Gastrocnemius medialis (tissue), 4 donors: ENCODE measurements at regions not wholly inside any gene's neighbourhood (a gene's known extent, or its start where the extent isn't known, plus 50 kb on each side); places are given as distances from the start of the nearest gene placed in this dataset.
A peak's percentile ranks its signal among the peaks of the same experiment; 100 is the strongest.

Experiments used
- ATAC-seq, 2 donors: fragments of 150-250 bp; one replicate each; pipeline ENCODE4 v1.9.1; 2016
- DNase-seq, 2 donors: peaks; one replicate each; pipeline ENCODE4 v3.0.0-alpha.2; 2019
- H3K27ac ChIP-seq, 4 donors: fragments of 200-600 bp; sonication (generic); 1 replicate in 1 of 4; 2 replicates in 3 of 4; pipeline ENCODE4 v1.5.1; 2016 to 2018; ENCODE audit warnings: mild to moderate bottlenecking in 2 of 4, moderate library complexity in 1 of 4
- H3K27me3 ChIP-seq, 3 donors: fragments of 200-600 bp; sonication (generic) in 2 of 3; 1 replicate in 1 of 3; 2 replicates in 2 of 3; pipeline versions ENCODE4 v1.5.1 to v1.6.0; 2016 to 2019; ENCODE audit warnings: mild to moderate bottlenecking in 1 of 3, moderate library complexity in 1 of 3
- H3K36me3 ChIP-seq, 2 donors: fragments of 200-600 bp; sonication (generic) in 1 of 2; one replicate each; pipeline ENCODE4 v1.5.1; 2017 to 2018
- H3K4me1 ChIP-seq, 2 donors: fragments of 200-600 bp; sonication (generic) in 1 of 2; one replicate each; pipeline ENCODE4 v1.5.1; 2016 to 2017; ENCODE audit warnings: mild to moderate bottlenecking in 2 of 2
- H3K4me3 ChIP-seq, 4 donors: fragments of 200-600 bp; sonication (generic) in 3 of 4; 1 replicate in 1 of 4; 2 replicates in 3 of 4; pipeline ENCODE4 v1.5.1; 2016 to 2019; ENCODE audit warnings: mild to moderate bottlenecking in 2 of 4
- H3K9me3 ChIP-seq, 3 donors: fragments of 200-600 bp; sonication (generic) in 2 of 3; 1 replicate in 1 of 3; 2 replicates in 2 of 3; pipeline ENCODE4 v1.5.1; 2016 to 2019
- POLR2A ChIP-seq, 2 donors: fragments of 450-650 bp; IDR thresholded peaks; one replicate each; pipeline ENCODE4 v1.6.1; 2017; ENCODE audit warnings: antibody characterized with exemption in 2 of 2, mild to moderate bottlenecking in 2 of 2, moderate library complexity in 2 of 2
- in situ Hi-C, 4 donors: fragments of 200-750 bp; cut with MboI; loops; one replicate each; pipeline versions ENCODE4 v1.15.0 to v1.8.0; 2017; ENCODE audit warnings: low sequenced_read_pairs in 4 of 4
- intact Hi-C: fragments of 100-400 bp; cut with DNase I; formaldehyde crosslinking; loops from one replicate; pipeline ENCODE4 v1.15.1; 2023; ENCODE audit warnings: low total_unique reads
- TF ChIP-seq, protein P1 (sequence below), 5 experiments: fragments of 450-650 bp in 3 of 5; fragments of 200-600 bp in 2 of 5; sonication (generic) in 2 of 5; IDR thresholded peaks in 4 of 5; conservative IDR thresholded peaks in 1 of 5; 1 replicate in 4 of 5; 2 replicates in 1 of 5; pipeline ENCODE4 v1.5.1; 2016 to 2019; ENCODE audit warnings: antibody characterized with exemption in 5 of 5, mild to moderate bottlenecking in 3 of 5, moderate library complexity in 3 of 5

GRCh38 chr14:45526715-45527549 is 273.9 kb upstream of the MIS18BP1 start:
- Histone ChIP-seq H3K4me1 (no peaks in the 10 kb centered on the region), H3K4me3 (no peak overlapping the region), H3K36me3 (no peaks in the 10 kb centered on the region), H3K27me3 (no peaks in the 10 kb centered on the region), H3K9me3 (no peaks in the 10 kb centered on the region), H3K27ac (no peak overlapping the region)
- intact Hi-C loops (no loop called here), in situ Hi-C loops (no loop called here)
- ATAC-seq, result peak; percentile 86 to 89
- peak in 1 of 2 donors; percentile 4 for DNase-seq
- TF ChIP-seq, protein P1, sequence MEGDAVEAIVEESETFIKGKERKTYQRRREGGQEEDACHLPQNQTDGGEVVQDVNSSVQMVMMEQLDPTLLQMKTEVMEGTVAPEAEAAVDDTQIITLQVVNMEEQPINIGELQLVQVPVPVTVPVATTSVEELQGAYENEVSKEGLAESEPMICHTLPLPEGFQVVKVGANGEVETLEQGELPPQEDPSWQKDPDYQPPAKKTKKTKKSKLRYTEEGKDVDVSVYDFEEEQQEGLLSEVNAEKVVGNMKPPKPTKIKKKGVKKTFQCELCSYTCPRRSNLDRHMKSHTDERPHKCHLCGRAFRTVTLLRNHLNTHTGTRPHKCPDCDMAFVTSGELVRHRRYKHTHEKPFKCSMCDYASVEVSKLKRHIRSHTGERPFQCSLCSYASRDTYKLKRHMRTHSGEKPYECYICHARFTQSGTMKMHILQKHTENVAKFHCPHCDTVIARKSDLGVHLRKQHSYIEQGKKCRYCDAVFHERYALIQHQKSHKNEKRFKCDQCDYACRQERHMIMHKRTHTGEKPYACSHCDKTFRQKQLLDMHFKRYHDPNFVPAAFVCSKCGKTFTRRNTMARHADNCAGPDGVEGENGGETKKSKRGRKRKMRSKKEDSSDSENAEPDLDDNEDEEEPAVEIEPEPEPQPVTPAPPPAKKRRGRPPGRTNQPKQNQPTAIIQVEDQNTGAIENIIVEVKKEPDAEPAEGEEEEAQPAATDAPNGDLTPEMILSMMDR (IDR thresholded peaks at IDR 0.05 in 4 of 5, conservative IDR thresholded peaks at IDR 0.05 in 1 of 5), result peak in 4 of 5 experiments; percentile 19 to 34 (median 20)
- TF ChIP-seq POLR2A (IDR thresholded peaks at IDR 0.05), result no peak

- Histone ChIP-seq H3K36me3 (no peaks in the 10 kb centered on the region), H3K27ac (no peak overlapping the region), H3K4me1 (no peaks in the 10 kb centered on the region), H3K27me3 (no peaks in the 10 kb centered on the region), H3K9me3 (no peaks in the 10 kb centered on the region), H3K4me3 (no peak overlapping the region)
- TF ChIP-seq POLR2A (IDR thresholded peaks at IDR 0.05), result no peak
- TF ChIP-seq, protein P1 (IDR thresholded peaks at IDR 0.05 in 4 of 5, conservative IDR thresholded peaks at IDR 0.05 in 1 of 5), result no peak
- ATAC-seq (no peak), DNase-seq (no peak)
- in situ Hi-C loops, result no loop called here
- intact Hi-C loops, result no loop called here
Observed at GRCh38 chr14:45519766-45520165, 266.8 kb upstream of the MIS18BP1 start.

DNA sequence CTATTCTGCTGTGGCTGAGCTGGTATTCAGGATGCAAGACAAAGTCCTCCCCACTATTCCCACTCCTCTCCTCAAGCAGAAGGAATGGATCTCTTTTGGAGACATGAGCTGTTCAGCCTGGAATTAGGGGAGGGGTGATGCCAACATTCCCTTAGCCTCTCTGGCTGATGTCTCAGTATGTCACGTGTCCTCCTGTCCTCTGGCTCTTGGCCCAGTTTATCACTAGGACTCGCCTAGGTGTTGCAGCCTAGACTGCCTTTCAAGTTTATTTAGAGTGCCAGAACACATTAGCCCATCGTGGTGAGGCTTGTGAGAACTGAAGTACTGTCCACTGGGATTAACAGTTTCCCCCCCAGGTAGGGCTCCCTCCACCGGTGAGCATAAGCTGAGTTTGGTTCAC is 239.9 kb upstream of the MIS18BP1 start:
- intact Hi-C loops, result no loop called here
- H3K4me3 ChIP-seq, result no peak overlapping the region
- H3K36me3 ChIP-seq, result no peaks in the 10 kb centered on the region
- in situ Hi-C loops, result no loop called here
- no peaks in the 10 kb centered on the region for H3K9me3 ChIP-seq
- DNase-seq (no peak), ATAC-seq (no peak)
- TF ChIP-seq POLR2A (IDR thresholded peaks at IDR 0.05), result no peak
- TF ChIP-seq, protein P1 (IDR thresholded peaks at IDR 0.05 in 4 of 5, conservative IDR thresholded peaks at IDR 0.05 in 1 of 5), result no peak
- no peaks in the 10 kb centered on the region for H3K4me1 ChIP-seq
- no peak overlapping the region for H3K27ac ChIP-seq
- no peaks in the 10 kb centered on the region for H3K27me3 ChIP-seq

- ATAC-seq (no peak), DNase-seq (no peak)
- H3K27me3 ChIP-seq, result no peaks in the 10 kb centered on the region
- H3K4me3 ChIP-seq, result no peak overlapping the region
- in situ Hi-C loops (no loop called here), intact Hi-C loops (no loop called here)
- no peaks in the 10 kb centered on the region for H3K9me3 ChIP-seq
- TF ChIP-seq, protein P1 (IDR thresholded peaks at IDR 0.05 in 4 of 5, conservative IDR thresholded peaks at IDR 0.05 in 1 of 5), result no peak
- TF ChIP-seq POLR2A (IDR thresholded peaks at IDR 0.05), result no peak
- no peak overlapping the region for H3K27ac ChIP-seq
- H3K36me3 ChIP-seq, result no peaks in the 10 kb centered on the region
- H3K4me1 ChIP-seq, result no peaks in the 10 kb centered on the region
Observed at GRCh38 chr14:45491914-45492313, 238.9 kb upstream of the MIS18BP1 start.
